Erythroblast (primary cell): ENCODE measurements at regions not wholly inside any gene's neighbourhood (a gene's known extent, or its start where the extent isn't known, plus 50 kb on each side); places are given as distances from the start of the nearest gene placed in this dataset.

Experiments used
- GATA1 ChIP-seq: IDR thresholded peaks from 2 replicates; pipeline ENCODE4 v1.6.1; 2011; ENCODE audit warnings: low read depth, mild to moderate bottlenecking, control low read depth, low read length, moderate library complexity
- POLR2A ChIP-seq: IDR thresholded peaks from 2 replicates; pipeline ENCODE4 v1.6.1; 2011; ENCODE audit warnings: mild to moderate bottlenecking, low read length

GRCh38 chr12:127396734-127397133, 870.2 kb upstream of the TMEM132C start:
- TF ChIP-seq POLR2A (no peak), GATA1 (no peak)
